Lung (tissue), 11 donors: ENCODE measurements at regions not wholly inside any gene's neighbourhood (a gene's known extent, or its start where the extent isn't known, plus 50 kb on each side); places are given as distances from the start of the nearest gene placed in this dataset.
A peak's percentile ranks its signal among the peaks of the same experiment; 100 is the strongest.

Experiments used
- ATAC-seq: fragments of 200-7000 bp; cut with Tn5 transposase; one replicate; pipeline ENCODE4 v1.9.1; 2020; ENCODE audit warnings: moderate number of reproducible peaks; ENCODE audit not compliant: insufficient read depth, low FRiP score
- DNase-seq, 3 donors: peaks; one replicate each; pipeline ENCODE4 v3.0.0-alpha.2; 2013 to 2017
- H3K27ac ChIP-seq, 2 donors: one replicate each; pipeline ENCODE4 v1.5.1; 2013; ENCODE audit warnings: mild to moderate bottlenecking in 2 of 2, moderate library complexity in 2 of 2, control low read depth in 1 of 2, inconsistent platforms in 1 of 2, low read depth in 1 of 2, low read length in 1 of 2
- H3K27me3 ChIP-seq, 3 donors: one replicate each; pipeline ENCODE4 v1.5.1; 2013; ENCODE audit warnings: low read length in 2 of 3; ENCODE audit not compliant: control insufficient read depth in 3 of 3, insufficient read depth in 3 of 3
- H3K36me3 ChIP-seq, 4 donors: one replicate each; pipeline ENCODE4 v1.5.1; 2013; ENCODE audit warnings: low read length in 4 of 4, mild to moderate bottlenecking in 1 of 4, moderate library complexity in 1 of 4; ENCODE audit not compliant: control insufficient read depth in 4 of 4, insufficient read depth in 4 of 4
- H3K4me1 ChIP-seq, 5 donors: one replicate each; pipeline ENCODE4 v1.5.1; 2013; ENCODE audit warnings: low read length in 5 of 5, mild to moderate bottlenecking in 2 of 5, moderate library complexity in 1 of 5; ENCODE audit not compliant: control insufficient read depth in 5 of 5, insufficient read depth in 5 of 5
- H3K4me3 ChIP-seq: one replicate; pipeline ENCODE4 v1.5.1; 2013; ENCODE audit warnings: mild to moderate bottlenecking, control low read depth, moderate library complexity
- H3K9ac ChIP-seq, 2 donors: one replicate each; pipeline ENCODE4 v1.5.1; 2013; ENCODE audit warnings: low read length in 2 of 2, control low read depth in 1 of 2; ENCODE audit not compliant: insufficient read depth in 1 of 2
- H3K9me3 ChIP-seq, 4 donors: one replicate each; pipeline ENCODE4 v1.5.1; 2013; ENCODE audit warnings: low read length in 3 of 4, mild to moderate bottlenecking in 1 of 4, moderate library complexity in 1 of 4; ENCODE audit not compliant: control insufficient read depth in 4 of 4, insufficient read depth in 3 of 4
- WGBS, 2 donors: extraction: QIAGEN DNeasy Blood & Tissue Kit; methylation state at CpG; one replicate each; pipeline ENCODE4 v1.1.7; 2013; 5-methylcytosine and 5-hydroxymethylcytosine counted together
- TF ChIP-seq, protein P1 (sequence below): IDR thresholded peaks from 2 replicates; pipeline ENCODE4 v1.5.1; 2012; ENCODE audit warnings: mild to moderate bottlenecking; ENCODE audit errors: control extremely low read depth, extremely low read depth
- donor health status: control.
- donor health status: control.
- donor health status: Bipolar disorder and iron deficiency.
- donor health status: healthy.
- donor health status: DM: yes; HTN: yes; CAD: no.

- no peaks in the 10 kb centered on the region for H3K27me3 ChIP-seq
- no peaks in the 10 kb centered on the region for H3K4me1 ChIP-seq
- no peak overlapping the region for H3K27ac ChIP-seq
- H3K9ac ChIP-seq = no peak overlapping the region
- no peaks in the 10 kb centered on the region for H3K9me3 ChIP-seq
- TF ChIP-seq, protein P1, sequence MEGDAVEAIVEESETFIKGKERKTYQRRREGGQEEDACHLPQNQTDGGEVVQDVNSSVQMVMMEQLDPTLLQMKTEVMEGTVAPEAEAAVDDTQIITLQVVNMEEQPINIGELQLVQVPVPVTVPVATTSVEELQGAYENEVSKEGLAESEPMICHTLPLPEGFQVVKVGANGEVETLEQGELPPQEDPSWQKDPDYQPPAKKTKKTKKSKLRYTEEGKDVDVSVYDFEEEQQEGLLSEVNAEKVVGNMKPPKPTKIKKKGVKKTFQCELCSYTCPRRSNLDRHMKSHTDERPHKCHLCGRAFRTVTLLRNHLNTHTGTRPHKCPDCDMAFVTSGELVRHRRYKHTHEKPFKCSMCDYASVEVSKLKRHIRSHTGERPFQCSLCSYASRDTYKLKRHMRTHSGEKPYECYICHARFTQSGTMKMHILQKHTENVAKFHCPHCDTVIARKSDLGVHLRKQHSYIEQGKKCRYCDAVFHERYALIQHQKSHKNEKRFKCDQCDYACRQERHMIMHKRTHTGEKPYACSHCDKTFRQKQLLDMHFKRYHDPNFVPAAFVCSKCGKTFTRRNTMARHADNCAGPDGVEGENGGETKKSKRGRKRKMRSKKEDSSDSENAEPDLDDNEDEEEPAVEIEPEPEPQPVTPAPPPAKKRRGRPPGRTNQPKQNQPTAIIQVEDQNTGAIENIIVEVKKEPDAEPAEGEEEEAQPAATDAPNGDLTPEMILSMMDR = no peak
- 84 to 86% methylated on average over 38 of the region's 38 CpGs for WGBS, 2 donors
- no peak overlapping the region for H3K4me3 ChIP-seq
- DNase-seq (no peak), ATAC-seq (no peak)
- no peaks in the 10 kb centered on the region for H3K36me3 ChIP-seq
Measured at GRCh38 chr13:70923863-70924752, 815.9 kb upstream of the KLHL1 start.

- no peak overlapping the region for H3K9ac ChIP-seq
- no peaks in the 10 kb centered on the region for H3K27me3 ChIP-seq
- DNase-seq (peak in 2 of 3 donors; percentile 84 to 86), ATAC-seq (no peak)
- TF ChIP-seq, protein P1 = no peak
- WGBS, 2 donors = 42 to 63% methylated on average over 1 of the region's 1 CpG
- peaks cover 0 to 2% (median 0%) of the 10 kb centered on the region in 4 donors for H3K9me3 ChIP-seq
- no peak overlapping the region for H3K4me3 ChIP-seq
- H3K36me3 ChIP-seq = no peaks in the 10 kb centered on the region
- peaks cover 0 to 8% (median 0%) of the 10 kb centered on the region in 5 donors for H3K4me1 ChIP-seq
- no peak overlapping the region for H3K27ac ChIP-seq
Measured at GRCh38 chr13:70911286-70911685, 803.0 kb upstream of the KLHL1 start.

DNA sequence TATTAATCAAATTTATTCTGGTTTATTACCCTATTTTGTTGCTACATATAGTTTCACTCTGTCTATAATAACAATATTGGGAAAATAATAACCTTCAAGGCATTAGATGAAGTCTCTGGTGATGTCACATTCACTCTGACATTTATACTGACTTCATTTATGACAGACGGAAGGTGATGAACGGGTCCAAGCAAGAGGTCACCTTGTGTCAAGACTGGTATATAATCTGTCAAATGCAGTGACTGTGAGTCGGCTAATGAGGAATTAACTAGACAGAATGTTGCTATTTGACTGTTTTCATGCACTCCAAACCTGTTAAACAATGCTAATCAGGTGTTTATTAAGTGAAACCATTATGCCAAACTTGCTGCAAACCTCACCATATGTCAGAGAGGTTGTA, 800.5 kb upstream of the KLHL1 start:
- ATAC-seq = no peak
- TF ChIP-seq, protein P1 = no peak
- Histone ChIP-seq H3K9ac (no peak overlapping the region), H3K36me3 (no peaks in the 10 kb centered on the region), H3K27me3 (no peaks in the 10 kb centered on the region), H3K9me3 (peaks cover 0 to 2% (median 0%) of the 10 kb centered on the region in 4 donors), H3K4me1 (peaks cover 0 to 15% (median 0%) of the 10 kb centered on the region in 5 donors), H3K27ac (no peak overlapping the region), H3K4me3 (no peak overlapping the region)
- no peak for DNase-seq
- 66 to 70% methylated on average over 3 of the region's 3 CpGs for WGBS, 2 donors
